PC-3 (cell line): ENCODE measurements at regions not wholly inside any gene's neighbourhood (a gene's known extent, or its start where the extent isn't known, plus 50 kb on each side); places are given as distances from the start of the nearest gene placed in this dataset.

ENCODE experiments used
- ATAC-seq: fragments of 200-7000 bp; cut with Tn5 transposase; 2 replicates; pipeline ENCODE4 v1.9.1; 2020; ENCODE audit warnings: mild to moderate bottlenecking, moderate library complexity
- BruUV-seq: library from RNA; stranded (reverse); fragments of 400-500 nt; replicated peaks from 2 replicates; lab custom pipeline; 2021; lab: Mats Ljungman, UMichigan
- CTCF ChIA-PET: fragments of 300-600 bp; sonication (Branson Sonifier 250); formaldehyde crosslinking; loops from one replicate; lab custom pipeline; 2022; ENCODE audit warnings: antibody characterized with exemption; lab: Charles Lee
- POLR2A ChIA-PET: fragments of 300-600 bp; sonication (Branson Sonifier 250); formaldehyde crosslinking; loops from one replicate; lab custom pipeline; 2022; ENCODE audit warnings: antibody characterized with exemption; ENCODE audit not compliant: unreplicated experiment; lab: Charles Lee
- DNase-seq: peaks from one replicate; pipeline ENCODE4 v3.0.0-alpha.2; 2015
- H2AFZ ChIP-seq: fragments of 300-600 bp; sonication (generic); 2 replicates; pipeline ENCODE4 v1.6.0; 2016; ENCODE audit warnings: antibody characterized with exemption, low read length
- H3F3A ChIP-seq: fragments of 300-600 bp; sonication (generic); one replicate; pipeline ENCODE4 v1.6.0; 2017; ENCODE audit warnings: antibody characterized with exemption, low read length, control low read depth, mild to moderate bottlenecking; ENCODE audit not compliant: unreplicated experiment
- H3K27ac ChIP-seq: fragments of 300-600 bp; sonication (generic); 2 replicates; pipeline ENCODE4 v1.5.1; 2016; ENCODE audit warnings: mild to moderate bottlenecking, low read length
- H3K27me3 ChIP-seq: fragments of 300-600 bp; sonication (generic); 2 replicates; pipeline ENCODE4 v1.6.1; 2016; ENCODE audit warnings: low read length, mixed read lengths
- H3K36me3 ChIP-seq: fragments of 300-600 bp; sonication (generic); 2 replicates; pipeline ENCODE4 v1.6.1; 2016; ENCODE audit warnings: low read depth, mixed run types, low read length, mixed read lengths
- H3K4me1 ChIP-seq: fragments of 300-600 bp; sonication (generic); 2 replicates; pipeline ENCODE4 v1.5.1; 2016; ENCODE audit warnings: low read length; ENCODE audit not compliant: insufficient read depth
- H3K4me2 ChIP-seq: fragments of 300-600 bp; sonication (generic); 2 replicates; pipeline ENCODE4 v1.6.0; 2016; ENCODE audit warnings: low read length
- H3K4me3 ChIP-seq: fragments of 300-600 bp; sonication (generic); 2 replicates; pipeline ENCODE4 v1.5.1; 2016; ENCODE audit warnings: mild to moderate bottlenecking, low read length, mixed read lengths
- H3K79me2 ChIP-seq: fragments of 300-600 bp; sonication (generic); 2 replicates; pipeline ENCODE4 v1.6.1; 2017; ENCODE audit warnings: low read length, mixed read lengths
- H3K9ac ChIP-seq: fragments of 300-600 bp; sonication (generic); 2 replicates; pipeline ENCODE4 v1.6.0; 2016; ENCODE audit warnings: mild to moderate bottlenecking, low read length
- H3K9me2 ChIP-seq: fragments of 300-600 bp; sonication (generic); replicated peaks from 2 replicates; pipeline ENCODE4 v1.6.1; 2016; ENCODE audit warnings: mixed run types, low read length, mixed read lengths
- H3K9me3 ChIP-seq: fragments of 300-600 bp; sonication (generic); 2 replicates; pipeline ENCODE4 v1.6.1; 2016; ENCODE audit warnings: low read length, mixed read lengths
- H4K20me1 ChIP-seq: fragments of 300-600 bp; sonication (generic); 2 replicates; pipeline ENCODE4 v1.6.1; 2016; ENCODE audit warnings: low read length, mixed read lengths
- EZH2 ChIP-seq: fragments of 300-600 bp; sonication (generic); IDR thresholded peaks from one replicate; pipeline ENCODE4 v1.6.1; 2017; ENCODE audit warnings: antibody characterized with exemption, mild to moderate bottlenecking, low read length; ENCODE audit not compliant: unreplicated experiment
- EZH2phosphoT487 ChIP-seq: fragments of 300-600 bp; sonication (generic); IDR thresholded peaks from 2 replicates; pipeline ENCODE4 v1.6.1; 2018; ENCODE audit warnings: mild to moderate bottlenecking, antibody characterized with exemption, low read length, borderline replicate concordance
- intact Hi-C: fragments of 100-400 bp; cut with micrococcal nuclease; formaldehyde crosslinking; loops from 2 replicates; pipeline ENCODE4 v1.9.0; 2023
- TF ChIP-seq, protein P1 (sequence below): fragments of 300-600 bp; sonication (generic); conservative IDR thresholded peaks from 2 replicates; pipeline ENCODE4 v1.5.1; 2017; ENCODE audit warnings: antibody characterized with exemption, low read depth, mild to moderate bottlenecking, low read length

- H3K36me3 ChIP-seq, result no peaks in the 10 kb centered on the region
- DNase-seq, result no peak
- CTCF ChIA-PET, result no interaction called here
- H4K20me1 ChIP-seq, result no peaks in the 10 kb centered on the region
- ATAC-seq, result no peak
- H3F3A ChIP-seq, result no peaks in the 10 kb centered on the region
- H3K9me3 ChIP-seq, result no peaks in the 10 kb centered on the region
- POLR2A ChIA-PET, result no interaction called here
- BruUV-seq, result no TSS peak
- intact Hi-C loops, result no loop called here
- no peaks in the 10 kb centered on the region for H3K79me2 ChIP-seq
- H2AFZ ChIP-seq, result no peak overlapping the region
- H3K4me3 ChIP-seq, result no peak overlapping the region
- TF ChIP-seq EZH2, result no peak
- TF ChIP-seq, protein P1, sequence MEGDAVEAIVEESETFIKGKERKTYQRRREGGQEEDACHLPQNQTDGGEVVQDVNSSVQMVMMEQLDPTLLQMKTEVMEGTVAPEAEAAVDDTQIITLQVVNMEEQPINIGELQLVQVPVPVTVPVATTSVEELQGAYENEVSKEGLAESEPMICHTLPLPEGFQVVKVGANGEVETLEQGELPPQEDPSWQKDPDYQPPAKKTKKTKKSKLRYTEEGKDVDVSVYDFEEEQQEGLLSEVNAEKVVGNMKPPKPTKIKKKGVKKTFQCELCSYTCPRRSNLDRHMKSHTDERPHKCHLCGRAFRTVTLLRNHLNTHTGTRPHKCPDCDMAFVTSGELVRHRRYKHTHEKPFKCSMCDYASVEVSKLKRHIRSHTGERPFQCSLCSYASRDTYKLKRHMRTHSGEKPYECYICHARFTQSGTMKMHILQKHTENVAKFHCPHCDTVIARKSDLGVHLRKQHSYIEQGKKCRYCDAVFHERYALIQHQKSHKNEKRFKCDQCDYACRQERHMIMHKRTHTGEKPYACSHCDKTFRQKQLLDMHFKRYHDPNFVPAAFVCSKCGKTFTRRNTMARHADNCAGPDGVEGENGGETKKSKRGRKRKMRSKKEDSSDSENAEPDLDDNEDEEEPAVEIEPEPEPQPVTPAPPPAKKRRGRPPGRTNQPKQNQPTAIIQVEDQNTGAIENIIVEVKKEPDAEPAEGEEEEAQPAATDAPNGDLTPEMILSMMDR, result no peak
- no peak for TF ChIP-seq EZH2phosphoT487
- H3K9me2 ChIP-seq, result no peaks in the 10 kb centered on the region
- no peaks in the 10 kb centered on the region for H3K4me1 ChIP-seq
- H3K27ac ChIP-seq, result no peak overlapping the region
- H3K9ac ChIP-seq, result no peak overlapping the region
- 0 out of 2 replicates have a peak, but pooled peaks cover 7% of the 10 kb centered on the region for H3K27me3 ChIP-seq
- no peak overlapping the region for H3K4me2 ChIP-seq
These were observed 257.0 kb upstream of the CPHXL start for GRCh38 chr16:75983296-75983695.

DNA sequence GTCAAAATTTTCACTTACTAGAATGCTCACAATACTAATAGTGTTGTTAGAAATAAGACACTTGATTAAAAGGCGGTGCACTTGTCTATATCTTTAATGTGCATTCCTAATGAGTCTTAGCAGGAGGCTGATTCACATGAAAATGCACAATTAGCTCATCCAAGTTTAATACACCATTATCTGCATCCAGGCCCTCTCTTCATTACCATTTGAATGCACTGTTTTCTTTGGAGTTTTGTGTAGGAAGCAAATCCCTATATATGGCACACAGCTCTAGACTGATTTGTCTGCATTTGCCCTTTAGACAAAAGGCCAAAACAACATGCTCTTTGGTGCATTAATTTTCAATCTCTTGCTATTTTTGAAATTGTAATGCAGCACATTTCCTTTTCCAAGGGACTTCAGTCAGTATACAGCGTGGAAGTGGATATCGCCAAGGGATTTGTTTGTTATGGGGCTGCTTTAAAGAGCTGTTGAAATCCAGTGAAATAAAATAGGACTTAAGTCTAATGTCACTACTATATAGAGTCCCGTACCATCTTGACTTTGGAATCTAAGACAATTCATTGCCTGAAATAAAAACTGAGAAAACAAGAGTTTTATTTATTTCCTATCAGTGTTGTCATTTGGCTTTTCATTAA is 257.6 kb upstream of the CPHXL start:
- no TSS peak for BruUV-seq
- Histone ChIP-seq H3K79me2 (no peaks in the 10 kb centered on the region), H3K9me3 (no peaks in the 10 kb centered on the region), H3K36me3 (no peaks in the 10 kb centered on the region), H3F3A (no peaks in the 10 kb centered on the region), H3K4me3 (no peak overlapping the region), H3K9ac (no peak overlapping the region), H3K4me1 (no peaks in the 10 kb centered on the region), H3K27ac (no peak overlapping the region), H2AFZ (no peak overlapping the region), H3K4me2 (no peak overlapping the region), H4K20me1 (no peaks in the 10 kb centered on the region), H3K9me2 (no peaks in the 10 kb centered on the region), H3K27me3 (0 out of 2 replicates have a peak, but pooled peaks cover 7% of the 10 kb centered on the region)
- intact Hi-C loops, result no loop called here
- ATAC-seq, result no peak
- ChIA-PET POLR2A (no interaction called here), CTCF (no interaction called here)
- TF ChIP-seq, protein P1, result no peak
- TF ChIP-seq EZH2phosphoT487, result no peak
- TF ChIP-seq EZH2, result no peak
- no peak for DNase-seq

DNA sequence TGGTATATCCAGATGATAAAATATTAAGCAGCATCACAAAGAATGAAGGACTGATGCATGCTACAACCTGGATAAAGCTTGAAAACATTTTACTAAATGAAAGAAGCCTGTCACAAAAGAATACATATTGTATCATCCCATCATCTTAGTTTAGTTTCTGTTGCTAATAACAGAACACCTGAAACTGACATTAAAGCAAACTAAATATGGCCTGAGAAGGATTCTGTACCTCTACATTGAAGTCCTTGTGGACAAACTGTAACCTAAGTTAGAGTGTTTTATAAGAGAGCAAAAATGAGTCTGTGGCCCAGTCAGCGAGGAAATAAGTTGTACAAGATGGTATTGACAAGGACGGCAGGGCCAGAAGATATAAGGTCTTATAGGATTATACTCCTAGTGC is 261.0 kb upstream of the CPHXL start:
- H3K9ac ChIP-seq, result no peak overlapping the region
- no peaks in the 10 kb centered on the region for H3K4me1 ChIP-seq
- ChIA-PET CTCF (no interaction called here), POLR2A (no interaction called here)
- intact Hi-C loops, result no loop called here
- no peak overlapping the region for H2AFZ ChIP-seq
- H3K9me3 ChIP-seq, result no peaks in the 10 kb centered on the region
- H4K20me1 ChIP-seq, result no peaks in the 10 kb centered on the region
- no peak overlapping the region for H3K4me2 ChIP-seq
- no peak overlapping the region for H3K27ac ChIP-seq
- H3K27me3 ChIP-seq, result 0 out of 2 replicates have a peak, but pooled peaks cover 7% of the 10 kb centered on the region
- no peak overlapping the region for H3K4me3 ChIP-seq
- DNase-seq (no peak), ATAC-seq (no peak)
- no peak for TF ChIP-seq EZH2phosphoT487
- TF ChIP-seq, protein P1, result no peak
- TF ChIP-seq EZH2, result no peak
- no TSS peak for BruUV-seq
- no peaks in the 10 kb centered on the region for H3K9me2 ChIP-seq
- no peaks in the 10 kb centered on the region for H3K79me2 ChIP-seq
- no peaks in the 10 kb centered on the region for H3K36me3 ChIP-seq
- no peaks in the 10 kb centered on the region for H3F3A ChIP-seq
